H9 (cell line): ENCODE measurements at regions not wholly inside any gene's neighbourhood (a gene's known extent, or its start where the extent isn't known, plus 50 kb on each side); places are given as distances from the start of the nearest gene placed in this dataset.

ENCODE experiments used
- DNase-seq: peaks from one replicate; pipeline ENCODE4 v3.0.0-alpha.2; 2017
- H2AFZ ChIP-seq: one replicate; pipeline ENCODE4 v1.6.1; 2013; ENCODE audit warnings: mild to moderate bottlenecking, low read length, control low read depth, moderate library complexity
- H2AK5ac ChIP-seq: 2 replicates; pipeline ENCODE4 v1.6.1; 2013; ENCODE audit warnings: low read length, control low read depth, mixed read lengths; ENCODE audit not compliant: insufficient read length
- H2BK120ac ChIP-seq: one replicate; pipeline ENCODE4 v1.6.1; 2013; ENCODE audit warnings: low read depth, mild to moderate bottlenecking, low read length, control low read depth, inconsistent platforms; ENCODE audit not compliant: poor library complexity, severe bottlenecking
- H2BK12ac ChIP-seq: 2 replicates; pipeline ENCODE4 v1.6.1; 2013; ENCODE audit warnings: low read length, control low read depth, mixed read lengths, low read depth; ENCODE audit not compliant: insufficient read length
- H2BK15ac ChIP-seq: 2 replicates; pipeline ENCODE4 v1.6.1; 2013; ENCODE audit warnings: low read depth, low read length, control low read depth
- H2BK20ac ChIP-seq: one replicate; pipeline ENCODE4 v1.6.1; 2013; ENCODE audit warnings: low read depth, mild to moderate bottlenecking, low read length, control low read depth, inconsistent platforms; ENCODE audit not compliant: poor library complexity, severe bottlenecking
- H2BK5ac ChIP-seq: 2 replicates; pipeline ENCODE4 v1.6.1; 2013; ENCODE audit warnings: low read length, control low read depth, mixed read lengths; ENCODE audit not compliant: insufficient read length
- H3K14ac ChIP-seq: 2 replicates; pipeline ENCODE4 v1.6.1; 2013; ENCODE audit warnings: low read length, control low read depth; ENCODE audit not compliant: insufficient read depth
- H3K18ac ChIP-seq: 2 replicates; pipeline ENCODE4 v1.6.1; 2013; ENCODE audit warnings: low read depth, mild to moderate bottlenecking, mixed read lengths, low read length, control low read depth; ENCODE audit not compliant: insufficient read length
- H3K23ac ChIP-seq: 2 replicates; pipeline ENCODE4 v1.6.1; 2013; ENCODE audit warnings: low read length, control low read depth, mixed read lengths, low read depth; ENCODE audit not compliant: insufficient read length
- H3K23me2 ChIP-seq: 2 replicates; pipeline ENCODE4 v1.6.1; 2013; ENCODE audit warnings: low read depth, mild to moderate bottlenecking, mixed read lengths, low read length, control low read depth; ENCODE audit not compliant: insufficient read length, poor library complexity, severe bottlenecking
- H3K27ac ChIP-seq: 2 replicates; pipeline ENCODE4 v1.5.1; 2013; ENCODE audit warnings: low read length, control low read depth, mixed read lengths, low read depth; ENCODE audit not compliant: insufficient read length
- H3K27me3 ChIP-seq: 2 replicates; pipeline ENCODE4 v1.6.1; 2013; ENCODE audit warnings: low read length, control low read depth, inconsistent platforms; ENCODE audit not compliant: insufficient read depth
- H3K4ac ChIP-seq: 2 replicates; pipeline ENCODE4 v1.6.1; 2013; ENCODE audit warnings: low read depth, mild to moderate bottlenecking, control low read depth, inconsistent platforms, low read length, moderate library complexity
- H3K4me1 ChIP-seq: 2 replicates; pipeline ENCODE4 v1.6.1; 2013; ENCODE audit warnings: low read length, control low read depth, inconsistent platforms; ENCODE audit not compliant: insufficient read depth
- H3K4me2 ChIP-seq: 2 replicates; pipeline ENCODE4 v1.6.1; 2013; ENCODE audit warnings: low read length, control low read depth, mixed read lengths; ENCODE audit not compliant: insufficient read length, insufficient read depth
- H3K56ac ChIP-seq: 2 replicates; pipeline ENCODE4 v1.6.1; 2013; ENCODE audit warnings: low read depth, mild to moderate bottlenecking, mixed read lengths, low read length, control low read depth; ENCODE audit not compliant: insufficient read length
- H3K79me1 ChIP-seq: 2 replicates; pipeline ENCODE4 v1.6.1; 2013; ENCODE audit warnings: low read depth, mild to moderate bottlenecking, moderate library complexity, low read length, control low read depth, inconsistent platforms; ENCODE audit not compliant: insufficient read depth, poor library complexity, severe bottlenecking
- H3K79me2 ChIP-seq: 2 replicates; pipeline ENCODE4 v1.6.1; 2013; ENCODE audit warnings: low read length, control low read depth, inconsistent platforms; ENCODE audit not compliant: insufficient read depth
- H3K9ac ChIP-seq: 2 replicates; pipeline ENCODE4 v1.6.1; 2013; ENCODE audit warnings: low read length, control low read depth, mixed read lengths; ENCODE audit not compliant: insufficient read length; ENCODE audit errors: extremely low read depth
- H3K9me3 ChIP-seq: one replicate; pipeline ENCODE4 v1.6.1; 2013; ENCODE audit warnings: low read depth, low read length, inconsistent platforms; ENCODE audit not compliant: control insufficient read depth
- H3T11ph ChIP-seq: one replicate; pipeline ENCODE4 v1.6.1; 2013; ENCODE audit warnings: mild to moderate bottlenecking, low read length, control low read depth, inconsistent platforms
- H4K20me1 ChIP-seq: one replicate; pipeline ENCODE4 v1.6.1; 2013; ENCODE audit not compliant: control insufficient read depth, insufficient read length, insufficient read depth
- H4K5ac ChIP-seq: 2 replicates; pipeline ENCODE4 v1.6.1; 2013; ENCODE audit warnings: low read depth, mild to moderate bottlenecking, mixed read lengths, low read length, control low read depth; ENCODE audit not compliant: insufficient read length
- H4K8ac ChIP-seq: replicated peaks from 2 replicates; pipeline ENCODE4 v1.6.1; 2013; ENCODE audit warnings: low read length, control low read depth, mixed read lengths, low read depth; ENCODE audit not compliant: insufficient read length
- H4K91ac ChIP-seq: 2 replicates; pipeline ENCODE4 v1.6.1; 2013; ENCODE audit warnings: low read depth, mild to moderate bottlenecking, moderate library complexity, mixed read lengths, low read length, control low read depth; ENCODE audit not compliant: insufficient read length
- H3K27ac Mint-ChIP-seq, 3 experiments: 2 replicates in 2 of 3; 3 replicates in 1 of 3; pipeline ENCODE4 v1.8.0; 2020 to 2021; ENCODE audit warnings: mixed read lengths in 3 of 3, mild to moderate bottlenecking in 1 of 3, moderate library complexity in 1 of 3
- H3K27me3 Mint-ChIP-seq: 2 replicates; pipeline ENCODE4 v1.8.0; 2021; ENCODE audit warnings: low read depth, mild to moderate bottlenecking, moderate library complexity, mixed read lengths
- H3K36me3 Mint-ChIP-seq, 3 experiments: 2 replicates in 2 of 3; 3 replicates in 1 of 3; pipeline ENCODE4 v1.8.0; 2020 to 2021; ENCODE audit warnings: low read depth in 3 of 3, mixed read lengths in 3 of 3; ENCODE audit not compliant: insufficient read depth in 1 of 3
- H3K4me1 Mint-ChIP-seq, 2 experiments: 2 replicates each; pipeline ENCODE4 v1.8.0; 2020; ENCODE audit warnings: mixed read lengths in 2 of 2
- H3K4me3 Mint-ChIP-seq, 2 experiments: 2 replicates in 1 of 2; 3 replicates in 1 of 2; pipeline ENCODE4 v1.8.0; 2020 to 2021; ENCODE audit warnings: mild to moderate bottlenecking in 2 of 2, mixed read lengths in 2 of 2, moderate library complexity in 1 of 2
- H3K9me3 Mint-ChIP-seq, 2 experiments: 2 replicates in 1 of 2; 3 replicates in 1 of 2; pipeline ENCODE4 v1.8.0; 2020; ENCODE audit warnings: mild to moderate bottlenecking in 2 of 2, mixed read lengths in 2 of 2, moderate library complexity in 1 of 2
- CTCF ChIP-seq: fragments of 200-600 bp; sonication (generic); conservative IDR thresholded peaks from 3 replicates; pipeline ENCODE4 v1.8.0; 2021; ENCODE audit warnings: antibody characterized with exemption, mild to moderate bottlenecking
- WGBS: extraction: QIAGEN DNeasy Blood & Tissue Kit; methylation state at CpG from one replicate; pipeline ENCODE4 v1.1.7; 2013; ENCODE audit warnings: missing lambda C conversion rate, low lambda C conversion rate, mixed read lengths; ENCODE audit not compliant: insufficient read length; ENCODE audit errors: extremely low coverage; 5-methylcytosine and 5-hydroxymethylcytosine counted together

- Histone ChIP-seq H3K27ac (no peak overlapping the region), H4K91ac (no peak overlapping the region), H3K4ac (no peak overlapping the region), H4K8ac (no peak overlapping the region), H2BK12ac (no peak overlapping the region), H3K4me2 (no peak overlapping the region), H4K5ac (no peak overlapping the region), H3K18ac (no peak overlapping the region), H2BK15ac (no peak overlapping the region), H3K9me3 (no peaks in the 10 kb centered on the region), H2AFZ (no peak overlapping the region), H3K27me3 (no peaks in the 10 kb centered on the region), H3T11ph (no peak overlapping the region), H2AK5ac (no peak overlapping the region), H3K56ac (no peak overlapping the region), H2BK120ac (no peak overlapping the region), H2BK20ac (no peak overlapping the region), H3K79me1 (no peaks in the 10 kb centered on the region), H3K23me2 (no peaks in the 10 kb centered on the region), H2BK5ac (no peak overlapping the region), H3K9ac (no peak overlapping the region), H3K4me1 (peaks cover 4% of the 10 kb centered on the region; the same call in 1 of the 2 replicates), H3K79me2 (no peaks in the 10 kb centered on the region), H4K20me1 (no peaks in the 10 kb centered on the region), H3K14ac (no peak overlapping the region), H3K23ac (no peak overlapping the region)
- Mint-ChIP-seq H3K27me3 (no peaks in the 10 kb centered on the region), H3K27ac (no peak overlapping the region), H3K4me1 (peaks cover 13 to 18% of the 10 kb centered on the region in 2 experiments), H3K9me3 (no peaks in the 10 kb centered on the region), H3K36me3 (no peaks in the 10 kb centered on the region; a peak in 1 of 7 replicates), H3K4me3 (no peak overlapping the region)
- no peak for DNase-seq
- no peak for TF ChIP-seq CTCF
- WGBS, result 100% methylated on average over 2 of the region's 8 CpGs
Measured at GRCh38 chr5:77155179-77155785, 55.2 kb upstream of the PDE8B start.
